OCI-LY3 (cell line): ENCODE measurements at regions not wholly inside any gene's neighbourhood (a gene's known extent, or its start where the extent isn't known, plus 50 kb on each side); places are given as distances from the start of the nearest gene placed in this dataset.
"Not testable (repeated sequence)": the region's sequence is repeated elsewhere in the genome, so short reads cannot be mapped to it uniquely, and the experiment has no call there.

Source experiments
- H2AFZ ChIP-seq: fragments of 200-600, 300-600 bp; shearing (Covaris generic); 2 replicates; pipeline ENCODE4 v1.6.0; 2014; ENCODE audit warnings: antibody characterized with exemption, low read depth, low read length
- H3K27ac ChIP-seq: fragments of 200-600, 300-600 bp; sonication (generic); 2 replicates; pipeline ENCODE4 v1.5.1; 2014; ENCODE audit warnings: mild to moderate bottlenecking, low read length, moderate library complexity, mixed read lengths
- H3K27me3 ChIP-seq: fragments of 200-600, 300-600 bp; sonication (generic); 2 replicates; pipeline ENCODE4 v1.6.1; 2014; ENCODE audit warnings: low read depth, low read length, mixed read lengths
- H3K36me3 ChIP-seq: fragments of 200-600, 300-600 bp; sonication (generic); replicated peaks from 2 replicates; pipeline ENCODE3; 2014; ENCODE audit warnings: low read depth, low read length, mixed read lengths
- H3K4me1 ChIP-seq: fragments of 300-600, 200-600 bp; sonication (generic); 2 replicates; pipeline ENCODE4 v1.6.1; 2014; ENCODE audit warnings: low read length, mixed read lengths
- H3K4me2 ChIP-seq: fragments of 200-600, 300-600 bp; sonication (generic); 2 replicates; pipeline ENCODE4 v1.6.1; 2014; ENCODE audit warnings: low read length, mixed read lengths
- H3K4me3 ChIP-seq: fragments of 300-600, 200-600 bp; sonication (generic); 2 replicates; pipeline ENCODE4 v1.5.1; 2014; ENCODE audit warnings: antibody characterized with exemption, mild to moderate bottlenecking, low read length, moderate library complexity
- H3K79me2 ChIP-seq: fragments of 300-600, 200-600 bp; shearing (Covaris generic); 2 replicates; pipeline ENCODE4 v1.6.1; 2014; ENCODE audit warnings: mild to moderate bottlenecking, low read length, mixed read lengths
- H3K9ac ChIP-seq: fragments of 300-600, 200-600 bp; shearing (Covaris generic); 2 replicates; pipeline ENCODE4 v1.6.0; 2014; ENCODE audit warnings: mild to moderate bottlenecking, low read length, moderate library complexity
- H3K9me3 ChIP-seq: fragments of 200-600, 300-600 bp; shearing (Covaris generic); 2 replicates; pipeline ENCODE4 v1.6.1; 2014; ENCODE audit warnings: low read length, mixed read lengths; ENCODE audit not compliant: insufficient read depth
- H4K20me1 ChIP-seq: fragments of 200-600, 300-600 bp; sonication (generic); 2 replicates; pipeline ENCODE4 v1.6.1; 2016; ENCODE audit warnings: low read length, mixed read lengths; ENCODE audit not compliant: insufficient read depth
- EZH2phosphoT487 ChIP-seq: fragments of 200-600 bp; shearing (Covaris generic); IDR thresholded peaks from 2 replicates; pipeline ENCODE4 v1.6.1; 2018; ENCODE audit warnings: antibody characterized with exemption, mixed run types, low read depth
- TF ChIP-seq, protein P1 (sequence below): fragments of 200-600, 300-600 bp; sonication (generic); IDR thresholded peaks from 2 replicates; pipeline ENCODE4 v1.5.1; 2014; ENCODE audit warnings: antibody characterized with exemption, low read length, low read depth

DNA sequence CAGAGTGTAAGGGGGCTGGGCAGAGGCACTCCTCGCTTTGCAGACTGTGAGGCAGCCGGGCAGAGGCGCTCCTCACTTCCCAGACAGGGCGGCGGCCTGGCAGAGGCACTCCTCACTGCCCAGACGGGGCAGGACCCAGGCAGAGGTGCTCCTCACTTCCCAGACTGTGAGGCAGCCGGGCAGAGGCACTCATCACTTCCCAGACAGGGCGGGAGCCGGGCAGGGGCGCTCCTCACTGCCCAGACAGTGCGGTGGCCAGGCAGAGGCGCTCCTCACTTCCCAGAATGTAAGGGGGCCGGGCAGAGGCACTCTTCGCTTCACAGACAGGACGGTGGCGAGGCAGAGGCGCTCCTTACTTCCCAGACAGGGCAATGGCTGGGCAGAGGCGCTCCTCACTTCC, 442.5 kb downstream of the SPATA31D1 start:
- Histone ChIP-seq H3K36me3 (no peaks in the 10 kb centered on the region), H3K9me3 (no peaks in the 10 kb centered on the region), H3K9ac (no peak overlapping the region), H3K27me3 (no peaks in the 10 kb centered on the region), H3K27ac (no peak overlapping the region), H3K4me1 (no peaks in the 10 kb centered on the region), H3K79me2 (no peaks in the 10 kb centered on the region), H3K4me2 (no peak overlapping the region), H4K20me1 (no peaks in the 10 kb centered on the region), H3K4me3 (no peak overlapping the region), H2AFZ (no peak overlapping the region)
- no peak for TF ChIP-seq EZH2phosphoT487
- TF ChIP-seq, protein P1, sequence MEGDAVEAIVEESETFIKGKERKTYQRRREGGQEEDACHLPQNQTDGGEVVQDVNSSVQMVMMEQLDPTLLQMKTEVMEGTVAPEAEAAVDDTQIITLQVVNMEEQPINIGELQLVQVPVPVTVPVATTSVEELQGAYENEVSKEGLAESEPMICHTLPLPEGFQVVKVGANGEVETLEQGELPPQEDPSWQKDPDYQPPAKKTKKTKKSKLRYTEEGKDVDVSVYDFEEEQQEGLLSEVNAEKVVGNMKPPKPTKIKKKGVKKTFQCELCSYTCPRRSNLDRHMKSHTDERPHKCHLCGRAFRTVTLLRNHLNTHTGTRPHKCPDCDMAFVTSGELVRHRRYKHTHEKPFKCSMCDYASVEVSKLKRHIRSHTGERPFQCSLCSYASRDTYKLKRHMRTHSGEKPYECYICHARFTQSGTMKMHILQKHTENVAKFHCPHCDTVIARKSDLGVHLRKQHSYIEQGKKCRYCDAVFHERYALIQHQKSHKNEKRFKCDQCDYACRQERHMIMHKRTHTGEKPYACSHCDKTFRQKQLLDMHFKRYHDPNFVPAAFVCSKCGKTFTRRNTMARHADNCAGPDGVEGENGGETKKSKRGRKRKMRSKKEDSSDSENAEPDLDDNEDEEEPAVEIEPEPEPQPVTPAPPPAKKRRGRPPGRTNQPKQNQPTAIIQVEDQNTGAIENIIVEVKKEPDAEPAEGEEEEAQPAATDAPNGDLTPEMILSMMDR: no peak

DNA sequence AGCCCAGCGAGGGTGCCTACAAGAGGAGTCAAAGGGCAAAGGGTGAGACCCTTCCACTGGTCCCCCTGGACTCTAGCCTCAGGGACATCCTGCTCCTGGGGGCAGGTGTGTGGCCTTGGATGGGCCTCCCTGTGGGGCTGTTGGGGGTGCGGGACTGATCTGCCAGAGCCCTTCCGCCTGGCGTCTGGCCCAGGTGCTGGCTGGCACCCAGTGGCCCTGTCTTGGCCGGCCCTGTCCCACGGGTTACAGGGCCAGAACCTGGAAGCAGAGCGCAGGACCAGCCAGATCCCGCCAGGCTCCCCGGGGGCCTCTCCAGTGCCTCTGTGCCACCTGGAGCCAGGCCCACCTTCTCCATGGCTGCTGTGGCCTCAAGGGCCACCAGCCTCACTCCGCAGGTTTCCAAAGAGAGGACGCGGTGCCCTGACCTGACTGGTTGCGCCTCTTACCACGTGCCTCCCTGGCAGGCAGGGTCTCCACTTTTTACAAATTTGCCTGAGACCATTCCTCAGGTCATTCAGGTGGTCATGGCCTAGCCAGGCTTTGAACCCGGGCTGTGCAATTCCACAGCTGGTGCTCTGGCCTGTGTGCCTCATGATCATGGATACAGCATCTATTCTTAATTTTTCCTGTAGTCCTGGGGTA, 444.8 kb downstream of the SPATA31D1 start:
- not testable (repeated sequence) for H3K9me3 ChIP-seq, H3K4me3 ChIP-seq, H4K20me1 ChIP-seq, H3K79me2 ChIP-seq, H3K4me1 ChIP-seq, H3K27me3 ChIP-seq, H3K27ac ChIP-seq, H3K4me2 ChIP-seq, H3K9ac ChIP-seq, H2AFZ ChIP-seq, H3K36me3 ChIP-seq

GRCh38 chr9:82436475-82436874, 447.9 kb downstream of the SPATA31D1 start:
- Histone ChIP-seq H3K36me3 (no peaks in the 10 kb centered on the region), H4K20me1 (no peaks in the 10 kb centered on the region), H3K4me3 (no peak overlapping the region), H3K4me2 (no peak overlapping the region), H3K9ac (no peak overlapping the region), H3K79me2 (no peaks in the 10 kb centered on the region), H3K9me3 (no peaks in the 10 kb centered on the region), H3K4me1 (no peaks in the 10 kb centered on the region), H3K27ac (no peak overlapping the region), H2AFZ (no peak overlapping the region), H3K27me3 (no peaks in the 10 kb centered on the region)
- TF ChIP-seq EZH2phosphoT487: no peak
- TF ChIP-seq, protein P1: no peak

DNA sequence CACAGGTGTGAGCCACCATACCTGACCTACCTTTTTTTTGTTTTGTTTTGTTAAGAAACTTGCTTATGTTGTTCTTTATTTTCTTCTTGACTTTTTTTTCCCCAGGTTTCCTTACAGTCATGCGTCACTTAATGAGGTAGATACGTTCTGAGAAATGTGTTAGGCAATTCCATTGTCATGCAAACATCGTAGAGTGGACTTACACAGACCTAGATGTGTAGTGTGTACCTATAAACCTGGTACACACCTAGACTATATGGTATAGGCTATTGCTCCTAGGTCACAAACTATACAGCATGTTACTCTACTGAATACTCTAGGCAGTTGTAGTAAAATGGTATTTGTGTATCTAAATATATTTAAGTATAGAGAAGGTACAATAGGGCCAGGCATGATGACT, 448.6 kb downstream of the SPATA31D1 start:
- not testable (repeated sequence) for H4K20me1 ChIP-seq, H3K27me3 ChIP-seq, H3K79me2 ChIP-seq, H3K36me3 ChIP-seq, H3K4me2 ChIP-seq, H3K4me3 ChIP-seq, H3K9ac ChIP-seq, H2AFZ ChIP-seq, H3K4me1 ChIP-seq, H3K27ac ChIP-seq, H3K9me3 ChIP-seq

DNA sequence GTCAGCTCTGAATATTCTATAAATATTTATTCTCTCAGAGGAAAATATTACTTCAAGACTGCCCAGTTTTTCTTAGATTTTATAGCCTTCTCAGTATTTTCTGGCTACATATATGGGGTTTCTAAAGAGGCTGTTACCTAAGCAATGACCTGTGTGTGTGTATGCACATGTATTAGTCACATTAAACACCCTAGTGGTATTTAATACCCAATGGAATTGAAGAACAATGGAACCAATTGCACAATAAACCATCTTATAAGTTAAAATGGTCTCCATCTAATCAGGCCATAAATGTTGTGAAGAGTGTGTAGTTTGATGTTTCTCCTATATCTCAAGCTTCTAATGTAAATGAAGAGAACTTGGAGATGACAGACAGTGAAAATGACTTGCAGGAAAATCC, 450.0 kb downstream of the SPATA31D1 start:
- H3K4me1 ChIP-seq: no peaks in the 10 kb centered on the region
- no peak overlapping the region for H3K4me3 ChIP-seq
- no peak for TF ChIP-seq EZH2phosphoT487
- TF ChIP-seq, protein P1: no peak
- H2AFZ ChIP-seq: no peak overlapping the region
- H3K4me2 ChIP-seq: no peak overlapping the region
- no peaks in the 10 kb centered on the region for H3K36me3 ChIP-seq
- H3K27ac ChIP-seq: no peak overlapping the region
- H3K9me3 ChIP-seq: no peaks in the 10 kb centered on the region
- no peaks in the 10 kb centered on the region for H3K27me3 ChIP-seq
- H4K20me1 ChIP-seq: no peaks in the 10 kb centered on the region
- no peaks in the 10 kb centered on the region for H3K79me2 ChIP-seq
- no peak overlapping the region for H3K9ac ChIP-seq
